ENCODE measurements at regions not wholly inside any gene's neighbourhood (a gene's known extent, or its start where the extent isn't known, plus 50 kb on each side); places are given as distances from the start of the nearest gene placed in this dataset.

DNA sequence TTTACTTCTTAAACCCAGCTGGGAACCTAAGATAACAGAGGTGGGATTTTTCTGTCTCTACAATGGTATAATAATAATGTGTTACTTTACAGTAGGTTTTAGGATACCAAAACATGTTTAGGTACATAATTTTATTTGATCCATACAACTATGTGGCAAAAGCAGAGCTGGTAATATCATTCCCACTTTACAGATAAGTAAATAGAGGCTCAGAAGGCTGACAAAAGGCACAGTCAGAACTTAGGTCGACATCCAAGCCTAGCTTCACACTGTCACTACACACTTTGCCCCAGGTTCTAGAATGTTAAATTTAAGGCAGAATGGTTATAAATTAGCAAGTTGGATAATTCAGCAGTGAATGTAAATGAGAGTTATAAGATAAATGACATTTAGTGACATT lies 189.6 kb upstream of the PARD3B start:
- TF ChIP-seq, protein P1, sequence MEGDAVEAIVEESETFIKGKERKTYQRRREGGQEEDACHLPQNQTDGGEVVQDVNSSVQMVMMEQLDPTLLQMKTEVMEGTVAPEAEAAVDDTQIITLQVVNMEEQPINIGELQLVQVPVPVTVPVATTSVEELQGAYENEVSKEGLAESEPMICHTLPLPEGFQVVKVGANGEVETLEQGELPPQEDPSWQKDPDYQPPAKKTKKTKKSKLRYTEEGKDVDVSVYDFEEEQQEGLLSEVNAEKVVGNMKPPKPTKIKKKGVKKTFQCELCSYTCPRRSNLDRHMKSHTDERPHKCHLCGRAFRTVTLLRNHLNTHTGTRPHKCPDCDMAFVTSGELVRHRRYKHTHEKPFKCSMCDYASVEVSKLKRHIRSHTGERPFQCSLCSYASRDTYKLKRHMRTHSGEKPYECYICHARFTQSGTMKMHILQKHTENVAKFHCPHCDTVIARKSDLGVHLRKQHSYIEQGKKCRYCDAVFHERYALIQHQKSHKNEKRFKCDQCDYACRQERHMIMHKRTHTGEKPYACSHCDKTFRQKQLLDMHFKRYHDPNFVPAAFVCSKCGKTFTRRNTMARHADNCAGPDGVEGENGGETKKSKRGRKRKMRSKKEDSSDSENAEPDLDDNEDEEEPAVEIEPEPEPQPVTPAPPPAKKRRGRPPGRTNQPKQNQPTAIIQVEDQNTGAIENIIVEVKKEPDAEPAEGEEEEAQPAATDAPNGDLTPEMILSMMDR (conservative IDR thresholded peaks at IDR 0.05; ENCODE audit: low read length) = no peak
- DNase-seq (ENCODE audit: low read depth) = no peak
- no peak overlapping the region for H3K4me3 ChIP-seq (ENCODE audit: low read length)

DNA sequence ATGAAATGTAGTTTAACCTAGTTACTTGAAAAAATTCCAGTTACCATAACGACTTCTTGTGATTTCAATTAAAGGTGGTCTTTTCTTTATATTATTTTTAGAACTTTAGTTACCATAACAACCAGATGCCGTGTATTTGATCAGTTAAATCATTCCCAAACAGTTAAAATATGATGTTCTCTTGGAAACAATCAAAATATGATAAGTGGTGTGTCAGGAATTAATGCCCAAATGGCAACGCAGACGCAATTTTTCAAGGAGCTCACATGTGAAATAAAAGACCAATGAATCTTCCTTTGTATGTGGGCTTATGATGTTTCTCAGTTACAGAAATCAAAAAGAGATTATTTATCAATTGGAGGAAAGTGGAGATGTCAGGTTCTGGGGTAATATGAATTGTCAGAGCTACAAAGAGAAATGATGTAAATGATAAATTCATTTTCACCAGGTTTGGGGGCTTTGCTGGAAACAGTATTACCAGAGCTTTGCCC lies 189.1 kb upstream of the PARD3B start:
- no peak overlapping the region for H3K4me3 ChIP-seq (ENCODE audit: low read length)
- TF ChIP-seq, protein P1 (conservative IDR thresholded peaks at IDR 0.05; ENCODE audit: low read length) = no peak
- DNase-seq (ENCODE audit: low read depth) = no peak

DNA sequence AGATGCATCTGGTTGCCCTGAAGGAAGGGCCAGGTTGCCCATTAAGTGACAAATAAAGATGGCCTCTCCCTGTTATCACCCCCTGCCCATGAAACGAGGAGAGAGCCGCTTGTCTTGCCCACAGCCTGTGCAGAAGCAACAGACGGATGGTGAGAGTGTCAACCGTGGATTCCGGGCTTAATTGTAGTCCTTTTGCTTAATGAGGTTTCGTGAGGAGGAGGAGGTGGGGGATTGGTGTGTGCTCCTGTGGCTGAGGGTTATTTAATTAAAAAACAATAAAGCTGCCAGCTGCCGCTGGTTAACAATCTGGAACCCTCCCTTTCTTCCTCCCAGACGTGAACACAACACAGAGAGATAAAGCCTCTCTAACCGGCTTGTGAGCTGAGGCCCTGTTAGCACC lies 188.0 kb upstream of the PARD3B start:
- no peak for DNase-seq (ENCODE audit: low read depth)
- TF ChIP-seq, protein P1 (conservative IDR thresholded peaks at IDR 0.05; ENCODE audit: low read length) = no peak

DNA sequence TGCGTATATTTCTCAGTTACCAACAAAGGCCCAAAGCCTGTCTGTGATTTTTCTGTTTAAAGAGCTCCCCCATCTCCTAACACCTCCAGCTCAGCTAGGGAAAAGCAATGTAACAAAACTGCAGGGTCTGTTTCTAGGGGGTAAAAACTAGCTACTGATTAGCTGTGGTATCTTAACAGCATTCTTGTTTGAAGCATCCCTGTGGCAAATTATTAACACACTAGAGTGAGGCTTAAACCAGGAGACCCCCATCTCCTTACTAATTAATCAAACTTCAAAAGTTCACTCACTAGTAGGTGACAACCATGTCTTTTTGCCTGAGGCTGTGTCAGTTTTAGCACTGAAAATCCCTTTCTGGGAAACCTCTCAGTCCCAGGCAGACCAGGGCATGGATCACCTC lies 186.2 kb upstream of the PARD3B start:
- DNase-seq (ENCODE audit: low read depth) = no peak
- TF ChIP-seq, protein P1 (conservative IDR thresholded peaks at IDR 0.05; ENCODE audit: low read length) = no peak
- no peak overlapping the region for H3K4me3 ChIP-seq (ENCODE audit: low read length)

More for the DNA sequence above, 188.0 kb upstream of the PARD3B start:
- no peak overlapping the region for H3K4me3 ChIP-seq (ENCODE audit: low read length)

DNA sequence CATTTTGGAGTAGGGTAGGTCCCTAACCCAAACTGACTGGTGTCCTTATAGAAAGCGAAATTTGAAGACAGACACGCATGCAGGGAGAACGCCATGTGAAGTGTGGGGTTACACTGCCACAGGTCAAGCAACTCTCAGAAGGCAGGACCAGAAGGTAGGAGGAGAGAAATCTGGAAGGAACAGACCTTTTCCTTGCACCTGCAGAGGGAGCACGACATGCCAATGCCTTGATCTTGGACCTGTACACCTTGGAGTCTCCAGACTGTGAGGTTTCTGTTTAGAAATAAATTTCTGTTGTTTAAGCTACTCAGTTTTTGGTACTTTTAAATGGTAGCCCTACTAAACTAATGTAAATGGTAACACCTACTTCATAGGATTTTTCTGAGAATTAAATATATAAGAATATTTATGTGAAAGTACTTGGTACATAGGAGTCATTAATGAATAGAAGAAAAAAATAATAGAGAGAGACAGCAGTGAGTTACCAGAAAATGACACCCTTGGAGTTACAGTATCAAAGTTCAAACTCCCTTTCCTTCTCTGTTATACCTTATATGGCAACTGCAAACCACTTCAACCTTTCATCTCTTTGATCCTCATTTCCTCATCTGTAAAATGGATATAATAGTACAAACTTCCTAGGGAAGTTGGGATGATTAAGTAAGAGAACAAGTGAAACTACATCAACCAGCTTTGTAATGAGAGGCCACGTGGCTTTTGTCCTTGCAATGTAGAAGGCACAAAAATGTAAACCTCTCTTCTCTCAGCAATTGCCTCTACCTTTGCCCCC lies 184.9 kb upstream of the PARD3B start:
- H3K4me3 ChIP-seq (ENCODE audit: low read length) = no peak overlapping the region
- DNase-seq (ENCODE audit: low read depth) = no peak
- TF ChIP-seq, protein P1 (conservative IDR thresholded peaks at IDR 0.05; ENCODE audit: low read length) = no peak

DNA sequence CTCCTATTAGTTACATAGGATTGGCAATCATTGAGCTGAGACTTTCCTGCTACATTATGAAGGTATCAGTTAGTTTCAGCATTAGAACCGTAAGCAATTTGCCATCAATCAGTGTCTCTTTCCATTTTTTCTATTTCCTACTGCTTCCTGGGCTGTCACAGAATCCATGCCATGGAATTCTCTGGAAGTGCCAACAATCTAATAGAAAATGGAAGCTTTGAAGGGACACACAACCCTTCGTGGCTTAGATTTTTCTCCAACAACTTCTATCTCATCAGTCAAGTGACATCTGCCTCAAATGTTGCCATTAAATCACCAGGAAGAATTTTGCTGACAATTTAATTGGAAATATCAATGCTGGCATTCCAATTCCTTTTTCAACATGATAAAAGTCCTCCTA lies 183.5 kb upstream of the PARD3B start:
- TF ChIP-seq, protein P1 (conservative IDR thresholded peaks at IDR 0.05; ENCODE audit: low read length) = no peak
- H3K4me3 ChIP-seq (ENCODE audit: low read length) = no peak overlapping the region
- no peak for DNase-seq (ENCODE audit: low read depth)

DNA sequence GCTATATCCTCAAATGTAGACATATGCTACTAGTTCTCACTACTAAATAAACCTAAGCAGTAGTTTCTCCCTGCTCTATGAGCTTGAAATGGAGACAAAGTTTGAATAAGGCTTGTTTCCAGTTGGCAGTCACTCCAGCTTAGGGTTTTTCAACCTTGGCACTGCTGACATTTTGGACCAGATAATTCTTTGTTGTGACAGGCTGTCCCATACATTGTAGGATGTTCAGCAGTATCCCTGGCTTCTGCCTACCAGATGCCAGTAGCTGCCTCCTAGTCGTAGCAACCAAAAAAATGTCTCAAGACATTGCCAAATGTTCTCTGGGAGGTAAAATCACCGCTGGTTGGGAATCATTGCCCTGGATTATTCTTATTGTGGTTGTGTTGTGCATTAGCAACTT lies 182.7 kb upstream of the PARD3B start:
- no peak overlapping the region for H3K4me3 ChIP-seq (ENCODE audit: low read length)
- TF ChIP-seq, protein P1 (conservative IDR thresholded peaks at IDR 0.05; ENCODE audit: low read length) = no peak
- no peak for DNase-seq (ENCODE audit: low read depth)

Measured in AG10803 (cell line).